ENCODE measurements at regions not wholly inside any gene's neighbourhood (a gene's known extent, or its start where the extent isn't known, plus 50 kb on each side); places are given as distances from the start of the nearest gene placed in this dataset.

DNA sequence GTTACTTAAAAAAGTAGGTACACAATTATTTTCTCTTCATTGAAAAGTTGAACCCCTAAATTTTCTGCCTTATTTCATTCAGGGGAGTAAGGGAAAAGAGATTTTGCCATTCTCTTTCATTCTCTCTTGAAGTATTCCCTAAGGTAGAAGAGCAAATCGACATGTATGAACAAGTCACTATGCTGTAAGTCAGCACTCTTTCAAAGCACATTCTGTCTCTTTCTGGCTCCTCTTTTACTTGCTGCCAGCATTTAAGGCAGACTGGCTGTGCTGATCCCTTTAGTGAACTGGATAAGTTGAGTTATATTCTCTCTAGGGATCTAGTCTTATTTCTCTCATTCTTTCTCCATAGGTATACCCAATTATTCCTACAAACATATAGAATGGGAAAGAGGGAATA is 222.3 kb upstream of the ZWINT start:
- no peak overlapping the region for H3K9ac ChIP-seq
- H3K27ac ChIP-seq (ENCODE audit: low read depth in 2 of 2, low read length in 1 of 2): no peak overlapping the region
- no peaks in the 10 kb centered on the region for H4K20me1 ChIP-seq (ENCODE audit: insufficient read depth)
- TF ChIP-seq TEAD4 (IDR thresholded peaks at IDR 0.05; ENCODE audit: borderline replicate concordance, insufficient read depth) (no peak), SMC3 (IDR thresholded peaks at IDR 0.05; ENCODE audit: low read depth, low read length) (no peak), GABPA (IDR thresholded peaks at IDR 0.05; ENCODE audit: low read depth) (no peak), JUND (IDR thresholded peaks at IDR 0.05) (no peak), RAD21 (IDR thresholded peaks at IDR 0.05; ENCODE audit: low read length) (no peak), NFIC (IDR thresholded peaks at IDR 0.05; ENCODE audit: borderline replicate concordance) (no peak), YY1 (IDR thresholded peaks at IDR 0.05; ENCODE audit: low read depth) (no peak)
- TF ChIP-seq, protein P1, sequence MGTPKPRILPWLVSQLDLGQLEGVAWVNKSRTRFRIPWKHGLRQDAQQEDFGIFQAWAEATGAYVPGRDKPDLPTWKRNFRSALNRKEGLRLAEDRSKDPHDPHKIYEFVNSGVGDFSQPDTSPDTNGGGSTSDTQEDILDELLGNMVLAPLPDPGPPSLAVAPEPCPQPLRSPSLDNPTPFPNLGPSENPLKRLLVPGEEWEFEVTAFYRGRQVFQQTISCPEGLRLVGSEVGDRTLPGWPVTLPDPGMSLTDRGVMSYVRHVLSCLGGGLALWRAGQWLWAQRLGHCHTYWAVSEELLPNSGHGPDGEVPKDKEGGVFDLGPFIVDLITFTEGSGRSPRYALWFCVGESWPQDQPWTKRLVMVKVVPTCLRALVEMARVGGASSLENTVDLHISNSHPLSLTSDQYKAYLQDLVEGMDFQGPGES (IDR thresholded peaks at IDR 0.05; ENCODE audit: low read depth, low read length): no peak
- TF ChIP-seq, protein P2, sequence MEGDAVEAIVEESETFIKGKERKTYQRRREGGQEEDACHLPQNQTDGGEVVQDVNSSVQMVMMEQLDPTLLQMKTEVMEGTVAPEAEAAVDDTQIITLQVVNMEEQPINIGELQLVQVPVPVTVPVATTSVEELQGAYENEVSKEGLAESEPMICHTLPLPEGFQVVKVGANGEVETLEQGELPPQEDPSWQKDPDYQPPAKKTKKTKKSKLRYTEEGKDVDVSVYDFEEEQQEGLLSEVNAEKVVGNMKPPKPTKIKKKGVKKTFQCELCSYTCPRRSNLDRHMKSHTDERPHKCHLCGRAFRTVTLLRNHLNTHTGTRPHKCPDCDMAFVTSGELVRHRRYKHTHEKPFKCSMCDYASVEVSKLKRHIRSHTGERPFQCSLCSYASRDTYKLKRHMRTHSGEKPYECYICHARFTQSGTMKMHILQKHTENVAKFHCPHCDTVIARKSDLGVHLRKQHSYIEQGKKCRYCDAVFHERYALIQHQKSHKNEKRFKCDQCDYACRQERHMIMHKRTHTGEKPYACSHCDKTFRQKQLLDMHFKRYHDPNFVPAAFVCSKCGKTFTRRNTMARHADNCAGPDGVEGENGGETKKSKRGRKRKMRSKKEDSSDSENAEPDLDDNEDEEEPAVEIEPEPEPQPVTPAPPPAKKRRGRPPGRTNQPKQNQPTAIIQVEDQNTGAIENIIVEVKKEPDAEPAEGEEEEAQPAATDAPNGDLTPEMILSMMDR (IDR thresholded peaks at IDR 0.05): no peak
- H3K4me2 ChIP-seq: no peak overlapping the region
- WGBS (ENCODE audit: low lambda C conversion rate): 6% methylated on average over 1 of the region's 1 CpG
- H3K4me3 ChIP-seq (ENCODE audit: low read depth in 2 of 2, low read length in 1 of 2): no peak overlapping the region
- no peaks in the 10 kb centered on the region for H3K4me1 ChIP-seq (ENCODE audit: control insufficient read depth in 1 of 2, insufficient read depth in 2 of 2, low read depth in 1 of 2, low read length in 1 of 2)
- DNase-seq: no peak
- no peaks in the 10 kb centered on the region for H3K36me3 ChIP-seq (replicated peaks in 1 of 2; ENCODE audit: control insufficient read depth in 1 of 2, insufficient read depth in 2 of 2, low read length in 1 of 2)
- H3F3A ChIP-seq (replicated peaks; ENCODE audit: insufficient read depth): no peaks in the 10 kb centered on the region
- CTCF ChIA-PET: no interaction called here
- H2AFZ ChIP-seq (ENCODE audit: low read depth): no peak overlapping the region
- no peaks in the 10 kb centered on the region for H3K79me2 ChIP-seq (ENCODE audit: insufficient read depth)
- H3K9me3 ChIP-seq: no peaks in the 10 kb centered on the region
- no peaks in the 10 kb centered on the region for H3K27me3 ChIP-seq (ENCODE audit: insufficient read depth)
- no peaks in the 10 kb centered on the region for H3K9me2 ChIP-seq
- POLR2A ChIA-PET: no interaction called here

DNA sequence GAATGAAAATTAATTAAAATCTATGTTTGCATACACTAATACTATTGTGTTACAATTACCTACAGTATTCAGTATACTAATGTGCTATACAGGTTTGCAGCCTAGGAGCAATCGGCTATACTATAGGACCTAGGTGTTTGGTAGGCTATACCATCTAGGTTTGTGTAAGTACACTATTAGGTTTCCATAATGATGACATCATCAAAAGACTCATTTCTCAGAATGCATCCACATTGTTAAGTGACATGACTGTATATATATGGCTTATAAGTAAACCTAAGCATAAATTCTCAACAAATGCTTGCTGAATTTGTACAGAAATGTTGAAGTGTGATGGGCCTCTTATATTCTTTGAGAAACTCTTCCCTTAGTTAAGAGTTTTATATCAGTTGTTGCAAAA is 206.5 kb upstream of the ZWINT start:
- no peaks in the 10 kb centered on the region for H3K36me3 ChIP-seq (replicated peaks in 1 of 2; ENCODE audit: control insufficient read depth in 1 of 2, insufficient read depth in 2 of 2, low read length in 1 of 2)
- no peaks in the 10 kb centered on the region for H3K9me3 ChIP-seq
- no peaks in the 10 kb centered on the region for H3K9me2 ChIP-seq
- no peak overlapping the region for H3K4me2 ChIP-seq
- no peaks in the 10 kb centered on the region for H3K79me2 ChIP-seq (ENCODE audit: insufficient read depth)
- H4K20me1 ChIP-seq (ENCODE audit: insufficient read depth): no peaks in the 10 kb centered on the region
- no peak overlapping the region for H3K9ac ChIP-seq
- H3K4me3 ChIP-seq (ENCODE audit: low read depth in 2 of 2, low read length in 1 of 2): no peak overlapping the region
- H3K4me1 ChIP-seq (ENCODE audit: control insufficient read depth in 1 of 2, insufficient read depth in 2 of 2, low read depth in 1 of 2, low read length in 1 of 2): no peaks in the 10 kb centered on the region
- no peaks in the 10 kb centered on the region for H3F3A ChIP-seq (replicated peaks; ENCODE audit: insufficient read depth)
- ChIA-PET CTCF (no interaction called here), POLR2A (no interaction called here)
- no peaks in the 10 kb centered on the region for H3K27me3 ChIP-seq (ENCODE audit: insufficient read depth)
- TF ChIP-seq NRF1 (IDR thresholded peaks at IDR 0.05; ENCODE audit: low read depth, low read length): no peak
- no peak for TF ChIP-seq ELF1 (IDR thresholded peaks at IDR 0.05)
- TF ChIP-seq, protein P3, sequence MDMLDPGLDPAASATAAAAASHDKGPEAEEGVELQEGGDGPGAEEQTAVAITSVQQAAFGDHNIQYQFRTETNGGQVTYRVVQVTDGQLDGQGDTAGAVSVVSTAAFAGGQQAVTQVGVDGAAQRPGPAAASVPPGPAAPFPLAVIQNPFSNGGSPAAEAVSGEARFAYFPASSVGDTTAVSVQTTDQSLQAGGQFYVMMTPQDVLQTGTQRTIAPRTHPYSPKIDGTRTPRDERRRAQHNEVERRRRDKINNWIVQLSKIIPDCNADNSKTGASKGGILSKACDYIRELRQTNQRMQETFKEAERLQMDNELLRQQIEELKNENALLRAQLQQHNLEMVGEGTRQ (IDR thresholded peaks at IDR 0.05; ENCODE audit: borderline replicate concordance, low read depth, low read length): no peak
- no peak for DNase-seq
- no peak overlapping the region for H2AFZ ChIP-seq (ENCODE audit: low read depth)
- no peak overlapping the region for H3K27ac ChIP-seq (ENCODE audit: low read depth in 2 of 2, low read length in 1 of 2)
- 19% methylated on average over 1 of the region's 1 CpG for WGBS (ENCODE audit: low lambda C conversion rate)
